Endothelial cell of umbilical vein (primary cell): ENCODE measurements at regions not wholly inside any gene's neighbourhood (a gene's known extent, or its start where the extent isn't known, plus 50 kb on each side); places are given as distances from the start of the nearest gene placed in this dataset.

Experiments used
- BruUV-seq: library from RNA; stranded (reverse); fragments of 400-500 nt; replicated peaks from 2 replicates; lab custom pipeline; 2021; lab: Mats Ljungman, UMichigan
- CTCF ChIA-PET: fragments of 300-600, 350-600 bp; sonication (Branson Sonifier 250); formaldehyde crosslinking; loops from one replicate; lab custom pipeline; 2021; ENCODE audit warnings: antibody characterized with exemption, inconsistent platforms; lab: Charles Lee
- POLR2A ChIA-PET: fragments of 300-600, 350-600 bp; sonication (Branson Sonifier 250); formaldehyde crosslinking; loops from one replicate; lab custom pipeline; 2021; ENCODE audit warnings: antibody characterized with exemption, inconsistent platforms; lab: Charles Lee
- DNase-seq: peaks from one replicate; pipeline ENCODE4 v3.0.0-alpha.2; 2011; ENCODE audit warnings: low read depth, low spot score
- FAIRE-seq: peaks from 2 replicates; lab custom pipeline; 2011; peaks lifted over from hg19 to GRCh38; lab: Jason Lieb, UNC
- H2AFZ ChIP-seq: 2 replicates; pipeline ENCODE4 v1.6.0; 2012; ENCODE audit warnings: low read depth, low read length, control low read depth, inconsistent platforms
- H3K27ac ChIP-seq: 2 replicates; pipeline ENCODE4 v1.5.1; 2011; ENCODE audit warnings: low read depth, mild to moderate bottlenecking, control low read depth, low read length, moderate library complexity; ENCODE audit not compliant: insufficient read depth
- H3K27me3 ChIP-seq, 2 experiments: 2 replicates each; pipeline versions ENCODE4 v1.6.0 to v1.6.1; 2011; ENCODE audit warnings: low read length in 2 of 2, mixed read lengths in 1 of 2; ENCODE audit not compliant: control insufficient read depth in 2 of 2, insufficient read depth in 2 of 2
- H3K36me3 ChIP-seq, 2 experiments: 2 replicates in 1 of 2; 3 replicates in 1 of 2; pipeline ENCODE4 v1.5.1; 2011; ENCODE audit warnings: low read length in 2 of 2, mild to moderate bottlenecking in 1 of 2, moderate library complexity in 1 of 2; ENCODE audit not compliant: control insufficient read depth in 2 of 2, insufficient read depth in 2 of 2; ENCODE audit errors: extremely low read depth in 1 of 2
- H3K4me1 ChIP-seq: 3 replicates; pipeline ENCODE4 v1.5.1; 2011; ENCODE audit warnings: mild to moderate bottlenecking, low read length; ENCODE audit not compliant: control insufficient read depth, insufficient read depth; ENCODE audit errors: extremely low read depth
- H3K4me2 ChIP-seq: 2 replicates; pipeline ENCODE4 v1.6.1; 2011; ENCODE audit warnings: low read length, control low read depth, mixed read lengths; ENCODE audit not compliant: insufficient read depth
- H3K4me3 ChIP-seq, 3 experiments: fragments of 200-600 bp in 1 of 3; sonication (generic), shearing (Covaris generic) in 1 of 3; replicated peaks in 1 of 3; 2 replicates each; pipeline ENCODE4 v1.5.1; 2011 to 2016; ENCODE audit warnings: control low read depth in 3 of 3, low read length in 3 of 3, mild to moderate bottlenecking in 2 of 3, inconsistent platforms in 1 of 3, low read depth in 1 of 3, moderate library complexity in 1 of 3; ENCODE audit not compliant: insufficient read depth in 1 of 3
- H3K79me2 ChIP-seq: 2 replicates; pipeline ENCODE4 v1.6.0; 2012; ENCODE audit warnings: low read length, inconsistent platforms; ENCODE audit not compliant: control insufficient read depth, insufficient read depth
- H3K9ac ChIP-seq: replicated peaks from 2 replicates; pipeline ENCODE3; 2011; ENCODE audit warnings: low read length, control low read depth; ENCODE audit not compliant: insufficient read depth; ENCODE audit errors: extremely low read depth
- H3K9me1 ChIP-seq: replicated peaks from 3 replicates; pipeline ENCODE4 v1.6.0; 2011; ENCODE audit warnings: mild to moderate bottlenecking, low read length; ENCODE audit not compliant: control insufficient read depth, insufficient read depth; ENCODE audit errors: extremely low read depth
- H3K9me3 ChIP-seq: replicated peaks from 2 replicates; pipeline ENCODE4 v1.5.1; 2012; ENCODE audit warnings: low read length, inconsistent platforms; ENCODE audit not compliant: control insufficient read depth, insufficient read depth
- H4K20me1 ChIP-seq: replicated peaks from 2 replicates; pipeline ENCODE3; 2011; ENCODE audit warnings: mild to moderate bottlenecking, low read length; ENCODE audit not compliant: control insufficient read depth, insufficient read depth; ENCODE audit errors: extremely low read depth
- EZH2 ChIP-seq: IDR thresholded peaks from 2 replicates; pipeline ENCODE4 v1.6.1; 2012; ENCODE audit warnings: borderline replicate concordance, low read depth, mild to moderate bottlenecking, moderate library complexity, low read length, inconsistent platforms; ENCODE audit not compliant: severe bottlenecking
- FOS ChIP-seq: IDR thresholded peaks from 2 replicates; pipeline ENCODE4 v1.6.1; 2011; ENCODE audit warnings: mild to moderate bottlenecking, low read length, moderate library complexity, borderline replicate concordance; ENCODE audit not compliant: insufficient read depth
- GATA2 ChIP-seq: IDR thresholded peaks from 2 replicates; pipeline ENCODE4 v1.7.0; 2011; ENCODE audit warnings: low read depth, mild to moderate bottlenecking, moderate library complexity, mixed read lengths, low read length; ENCODE audit not compliant: insufficient read length, insufficient read depth
- JUN ChIP-seq: IDR thresholded peaks from 2 replicates; pipeline ENCODE4 v1.6.1; 2011; ENCODE audit warnings: borderline replicate concordance, low read depth; ENCODE audit not compliant: insufficient read length, insufficient read depth
- MYC ChIP-seq: IDR thresholded peaks from one replicate; pipeline ENCODE4 v1.6.1; 2011; ENCODE audit warnings: mild to moderate bottlenecking, low read depth, low read length
- POLR2A ChIP-seq: IDR thresholded peaks from 2 replicates; pipeline ENCODE4 v1.6.1; 2012; ENCODE audit warnings: low read depth, mild to moderate bottlenecking, control low read depth, low read length
- POLR2AphosphoS5 ChIP-seq: IDR thresholded peaks from 2 replicates; pipeline ENCODE4 v1.6.1; 2012; ENCODE audit warnings: low read depth, mild to moderate bottlenecking, control low read depth, low read length, moderate library complexity; ENCODE audit not compliant: insufficient read depth
- dilution Hi-C: fragments of 300-500 bp; cut with MboI; formaldehyde crosslinking; loops from one replicate; pipeline ENCODE4 v1.15.0; 2019; ENCODE audit warnings: low sequenced_read_pairs; ENCODE audit not compliant: extremely low pct_ligation_motif_present
- intact Hi-C: fragments of 100-400 bp; cut with micrococcal nuclease; formaldehyde crosslinking; loops from one replicate; pipeline ENCODE4 v1.10.0; 2022
- TF ChIP-seq, protein P1 (sequence below): IDR thresholded peaks from 2 replicates; pipeline ENCODE4 v1.6.1; 2011; ENCODE audit not compliant: insufficient read depth, insufficient read length
- TF ChIP-seq, protein P2 (sequence below), 2 donors: IDR thresholded peaks; 1 replicate in 1 of 2; 2 replicates in 1 of 2; pipeline ENCODE4 v1.5.1; 2011; ENCODE audit warnings: low read length in 2 of 2, mild to moderate bottlenecking in 2 of 2, moderate library complexity in 2 of 2, control low read depth in 1 of 2, inconsistent platforms in 1 of 2, low read depth in 1 of 2; ENCODE audit not compliant: insufficient read depth in 1 of 2; ENCODE audit errors: extremely low read depth in 1 of 2

DNA sequence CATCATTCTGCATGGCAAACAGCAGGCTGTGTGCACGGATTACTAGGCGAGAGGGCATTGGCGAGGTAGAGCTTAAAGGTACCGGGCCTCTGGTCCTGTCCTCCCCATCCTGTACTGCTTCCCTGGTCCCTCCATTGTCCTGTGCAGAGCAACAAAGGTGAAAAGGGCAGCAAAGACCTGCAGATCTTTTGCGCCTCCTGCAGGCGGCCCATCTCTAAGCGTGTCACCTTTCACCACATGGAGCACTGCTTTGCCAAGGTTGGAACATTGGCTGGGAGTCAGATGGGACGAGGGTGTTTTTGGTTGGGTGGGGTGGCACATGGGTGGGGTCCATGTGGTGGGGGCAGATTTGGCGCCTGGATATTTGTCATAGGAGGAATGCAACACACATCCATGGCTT is 64.7 kb upstream of the UXT start:
- Histone ChIP-seq H2AFZ (no peak overlapping the region), H3K4me3 (no peak overlapping the region), H4K20me1 (no peaks in the 10 kb centered on the region), H3K27ac (no peak overlapping the region), H3K4me2 (no peak overlapping the region), H3K4me1 (no peaks in the 10 kb centered on the region), H3K79me2 (no peaks in the 10 kb centered on the region), H3K9me1 (no peaks in the 10 kb centered on the region), H3K9me3 (no peaks in the 10 kb centered on the region), H3K9ac (no peak overlapping the region), H3K27me3 (no peaks in the 10 kb centered on the region), H3K36me3 (no peaks in the 10 kb centered on the region)
- TF ChIP-seq, protein P1, sequence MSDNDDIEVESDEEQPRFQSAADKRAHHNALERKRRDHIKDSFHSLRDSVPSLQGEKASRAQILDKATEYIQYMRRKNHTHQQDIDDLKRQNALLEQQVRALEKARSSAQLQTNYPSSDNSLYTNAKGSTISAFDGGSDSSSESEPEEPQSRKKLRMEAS = no peak
- TF ChIP-seq GATA2 (no peak), POLR2A (no peak), POLR2AphosphoS5 (no peak), FOS (no peak), EZH2 (no peak), JUN (no peak), MYC (no peak)
- TF ChIP-seq, protein P2, sequence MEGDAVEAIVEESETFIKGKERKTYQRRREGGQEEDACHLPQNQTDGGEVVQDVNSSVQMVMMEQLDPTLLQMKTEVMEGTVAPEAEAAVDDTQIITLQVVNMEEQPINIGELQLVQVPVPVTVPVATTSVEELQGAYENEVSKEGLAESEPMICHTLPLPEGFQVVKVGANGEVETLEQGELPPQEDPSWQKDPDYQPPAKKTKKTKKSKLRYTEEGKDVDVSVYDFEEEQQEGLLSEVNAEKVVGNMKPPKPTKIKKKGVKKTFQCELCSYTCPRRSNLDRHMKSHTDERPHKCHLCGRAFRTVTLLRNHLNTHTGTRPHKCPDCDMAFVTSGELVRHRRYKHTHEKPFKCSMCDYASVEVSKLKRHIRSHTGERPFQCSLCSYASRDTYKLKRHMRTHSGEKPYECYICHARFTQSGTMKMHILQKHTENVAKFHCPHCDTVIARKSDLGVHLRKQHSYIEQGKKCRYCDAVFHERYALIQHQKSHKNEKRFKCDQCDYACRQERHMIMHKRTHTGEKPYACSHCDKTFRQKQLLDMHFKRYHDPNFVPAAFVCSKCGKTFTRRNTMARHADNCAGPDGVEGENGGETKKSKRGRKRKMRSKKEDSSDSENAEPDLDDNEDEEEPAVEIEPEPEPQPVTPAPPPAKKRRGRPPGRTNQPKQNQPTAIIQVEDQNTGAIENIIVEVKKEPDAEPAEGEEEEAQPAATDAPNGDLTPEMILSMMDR (IDR thresholded peaks at IDR 0.05; ENCODE audit: extremely low read depth in 1 of 2, insufficient read depth in 1 of 2, low read depth in 1 of 2, low read length in 2 of 2) = no peak
- no TSS peak for BruUV-seq
- no peak for FAIRE-seq
- intact Hi-C loops (no loop called here), dilution Hi-C loops (no loop called here)
- ChIA-PET POLR2A (no interaction called here), CTCF (no interaction called here)
- DNase-seq = no peak
